ENCODE measurements at regions not wholly inside any gene's neighbourhood (a gene's known extent, or its start where the extent isn't known, plus 50 kb on each side); places are given as distances from the start of the nearest gene placed in this dataset.
"Not testable (repeated sequence)": the region's sequence is repeated elsewhere in the genome, so short reads cannot be mapped to it uniquely, and the experiment has no call there.

GRCh38 chr6:55064711-55065420, 109.4 kb upstream of the HCRTR2 start:
- no peak for DNase-seq

- DNase-seq = peak; percentile 3
These were observed 105.1 kb upstream of the HCRTR2 start for GRCh38 chr6:55069132-55069781.

- no peak for DNase-seq
These were observed 92.3 kb upstream of the HCRTR2 start for GRCh38 chr6:55082021-55082420.

- not testable (repeated sequence) for DNase-seq
These were observed 86.3 kb upstream of the HCRTR2 start for GRCh38 chr6:55088011-55088410.

- no peak for DNase-seq
These were observed 85.4 kb upstream of the HCRTR2 start for GRCh38 chr6:55088902-55089301.

GRCh38 chr6:55089325-55089724, 85.0 kb upstream of the HCRTR2 start:
- DNase-seq = no peak

- no peak for DNase-seq
These were observed 73.6 kb upstream of the HCRTR2 start for GRCh38 chr6:55100686-55101085.

GRCh38 chr6:55101157-55101556, 73.2 kb upstream of the HCRTR2 start:
- DNase-seq = no peak

GRCh38 chr6:55108134-55109130, 65.9 kb upstream of the HCRTR2 start:
- no peak for DNase-seq

- no peak for DNase-seq
These were observed 57.0 kb upstream of the HCRTR2 start for GRCh38 chr6:55117267-55117666.

GRCh38 chr6:55124241-55124640, 50.1 kb upstream of the HCRTR2 start:
- DNase-seq = not testable (repeated sequence)
